ENCODE measurements at regions not wholly inside any gene's neighbourhood (a gene's known extent, or its start where the extent isn't known, plus 50 kb on each side); places are given as distances from the start of the nearest gene placed in this dataset.

- TF ChIP-seq EZH2 (IDR thresholded peaks at IDR 0.05) (no peak), CTCF (IDR thresholded peaks at IDR 0.05) (no peak), EZH2phosphoT487 (IDR thresholded peaks at IDR 0.05) (no peak)
Observed at GRCh38 chr4:187149229-187149945, 425.7 kb upstream of the FAT1 start.

Data from neural progenitor cell (in vitro differentiated cells).